NCI-H510A (cell line): ENCODE measurements at regions not wholly inside any gene's neighbourhood (a gene's known extent, or its start where the extent isn't known, plus 50 kb on each side); places are given as distances from the start of the nearest gene placed in this dataset.
A peak's percentile ranks its signal among the peaks of the same experiment; 100 is the strongest.
"Not testable (repeated sequence)": the region's sequence is repeated elsewhere in the genome, so short reads cannot be mapped to it uniquely, and the experiment has no call there.

Experiments
- DNase-seq: peaks from one replicate; lab custom pipeline; 2025; lab: John Stamatoyannopoulos, UW

DNA sequence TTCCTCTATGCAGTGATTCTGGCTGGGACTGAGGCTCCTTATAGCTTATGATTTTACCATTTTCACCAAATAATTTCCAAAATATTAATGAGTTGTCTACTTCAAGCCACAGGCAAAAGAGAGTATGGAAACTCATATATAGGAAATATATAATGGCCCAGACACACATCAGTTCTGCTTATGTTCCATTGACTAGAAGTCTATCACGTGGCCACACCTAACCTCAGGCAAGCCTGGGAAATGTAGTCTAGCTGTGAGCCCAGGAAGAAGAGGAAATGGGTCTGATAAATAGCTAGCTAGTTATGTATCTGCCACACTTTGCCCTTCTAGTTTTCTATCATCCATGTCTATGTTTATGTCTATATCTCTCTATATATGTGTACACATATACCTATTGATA lies 195.1 kb downstream of the OTOL1 start:
- no peak for DNase-seq

DNA sequence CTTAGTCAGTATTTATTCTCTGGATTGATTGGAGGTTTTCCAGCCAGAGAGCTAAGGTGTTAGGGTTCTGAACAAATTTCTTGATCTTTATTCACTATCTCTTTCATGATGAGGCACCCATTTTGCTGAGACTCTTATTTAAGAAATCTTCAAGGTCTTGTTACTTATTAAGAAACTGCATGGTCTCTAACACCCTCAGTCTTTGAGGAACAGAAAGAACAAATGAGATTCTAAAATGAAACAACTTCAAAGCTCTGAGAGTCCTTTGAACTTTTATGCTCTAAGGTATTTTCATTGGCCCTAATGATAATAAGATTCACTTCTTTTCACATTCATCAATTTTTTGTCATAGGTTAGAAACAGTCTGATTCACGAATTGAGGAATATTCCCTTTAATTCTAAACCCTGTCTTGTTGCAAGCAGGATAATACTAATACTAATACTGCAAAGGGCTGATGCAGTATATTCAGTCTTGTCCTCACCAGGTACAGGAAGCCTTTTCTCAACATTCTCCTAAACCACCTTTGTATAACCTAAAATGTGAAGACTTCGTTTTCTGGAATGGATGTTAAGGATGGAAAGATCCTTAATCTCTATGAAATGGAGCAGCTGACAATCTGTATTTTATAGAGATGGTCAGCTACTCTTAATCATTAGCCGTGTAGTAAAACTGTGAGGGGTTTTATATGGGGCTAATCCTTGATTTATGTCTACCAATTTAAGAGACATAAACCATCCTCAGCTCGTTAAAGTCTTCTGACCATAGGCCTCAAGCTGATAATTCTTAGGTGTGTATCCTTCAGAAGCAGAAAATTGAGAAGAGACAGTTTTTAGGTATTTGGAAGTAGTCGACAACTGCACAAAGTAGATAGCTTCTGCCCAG lies 198.3 kb downstream of the OTOL1 start:
- no peak for DNase-seq

DNA sequence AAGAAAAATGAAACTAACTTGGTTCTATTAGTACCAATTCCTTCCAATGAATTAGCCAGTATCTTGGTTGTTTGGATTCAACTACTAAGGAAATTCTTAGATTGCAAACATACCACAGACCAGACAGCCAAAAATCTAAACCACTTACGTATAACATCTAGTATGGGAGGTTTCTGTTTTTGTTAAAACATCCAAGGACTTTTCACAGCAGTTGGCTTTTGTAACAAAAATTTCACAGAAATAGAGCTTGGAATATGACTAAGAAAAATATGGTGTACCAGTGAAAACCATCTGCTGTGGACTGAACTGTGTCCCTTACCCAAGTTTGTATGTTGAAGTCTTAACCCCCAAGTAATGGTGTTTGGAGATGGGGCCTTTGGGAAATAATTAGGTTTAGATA lies 199.2 kb downstream of the OTOL1 start:
- DNase-seq = no peak

DNA sequence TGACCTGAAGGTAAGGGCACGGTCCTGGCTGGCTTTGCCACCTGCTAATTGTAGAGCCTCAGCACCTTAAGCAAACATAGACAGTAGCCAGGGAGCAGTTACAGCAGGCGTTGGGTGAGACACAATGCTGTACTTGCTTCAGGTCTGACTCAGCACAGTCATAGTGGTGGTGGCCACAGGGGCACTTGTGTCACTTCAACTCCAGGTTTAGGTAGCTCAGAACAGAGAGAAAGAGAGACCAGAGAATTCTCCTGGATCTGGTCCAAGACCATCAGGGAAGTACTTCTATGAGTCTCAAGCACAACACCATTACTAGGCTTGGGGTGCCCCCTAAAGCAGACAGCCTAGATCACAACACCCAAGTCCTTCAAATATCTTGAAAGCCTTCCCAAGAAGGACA lies 204.4 kb downstream of the OTOL1 start:
- peak; percentile 39 for DNase-seq

DNA sequence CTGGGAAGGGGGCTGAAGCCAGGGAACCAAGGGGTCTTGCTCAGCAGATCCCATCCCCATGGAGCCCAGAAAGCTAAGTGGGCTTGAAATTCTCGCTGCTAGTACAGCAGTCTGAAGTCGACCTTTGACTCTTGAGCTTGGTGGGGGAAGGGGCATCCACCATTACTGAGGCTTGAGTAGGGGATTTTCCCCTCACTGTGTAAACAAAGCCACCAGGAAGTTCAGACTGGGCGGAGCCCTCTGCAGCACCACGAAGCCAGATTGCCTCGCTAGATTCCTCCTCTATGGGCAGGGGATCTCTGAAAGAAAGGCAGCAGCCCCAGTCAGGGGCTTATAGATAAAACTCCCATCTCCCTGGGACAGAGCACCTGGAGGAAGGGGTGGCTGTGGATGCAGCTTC lies 210.6 kb downstream of the OTOL1 start:
- not testable (repeated sequence) for DNase-seq

DNA sequence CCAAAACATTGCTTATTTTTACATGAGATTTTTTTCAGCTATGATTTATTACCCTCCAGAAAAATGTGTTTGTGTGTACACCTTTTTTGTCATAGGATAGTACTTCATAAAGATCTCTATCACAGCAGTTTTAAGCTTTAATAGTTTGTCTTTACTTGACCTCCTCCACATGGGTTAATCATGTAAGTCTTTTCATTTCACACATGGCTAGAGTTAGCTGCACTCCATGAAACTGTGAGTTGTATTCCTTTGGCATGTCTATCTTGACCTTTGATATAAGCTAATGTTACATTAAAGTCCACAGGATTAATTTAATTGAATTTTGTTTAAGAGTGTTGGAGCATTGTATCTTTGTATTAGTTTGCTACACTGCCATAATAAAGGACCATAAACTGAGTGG lies 217.1 kb downstream of the OTOL1 start:
- DNase-seq = no peak

DNA sequence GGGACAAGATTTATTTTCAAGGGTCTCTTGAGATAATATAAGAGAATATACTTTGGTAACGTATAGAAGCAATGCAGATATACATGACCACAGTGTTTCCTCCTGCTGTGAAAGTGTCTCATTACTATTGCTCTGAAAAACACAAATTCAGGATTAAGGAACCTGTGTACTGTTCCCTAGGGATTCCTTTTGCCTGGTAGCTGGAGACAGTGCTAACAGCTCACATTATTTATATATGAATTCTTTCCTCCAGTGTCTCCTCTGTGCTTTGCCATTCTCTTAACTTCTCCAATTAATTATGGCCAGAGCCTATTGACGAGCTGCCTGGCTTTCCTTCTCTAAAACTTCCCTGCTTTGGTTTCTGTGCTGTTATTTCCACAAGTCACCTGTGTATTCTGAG lies 235.4 kb downstream of the OTOL1 start:
- no peak for DNase-seq

DNA sequence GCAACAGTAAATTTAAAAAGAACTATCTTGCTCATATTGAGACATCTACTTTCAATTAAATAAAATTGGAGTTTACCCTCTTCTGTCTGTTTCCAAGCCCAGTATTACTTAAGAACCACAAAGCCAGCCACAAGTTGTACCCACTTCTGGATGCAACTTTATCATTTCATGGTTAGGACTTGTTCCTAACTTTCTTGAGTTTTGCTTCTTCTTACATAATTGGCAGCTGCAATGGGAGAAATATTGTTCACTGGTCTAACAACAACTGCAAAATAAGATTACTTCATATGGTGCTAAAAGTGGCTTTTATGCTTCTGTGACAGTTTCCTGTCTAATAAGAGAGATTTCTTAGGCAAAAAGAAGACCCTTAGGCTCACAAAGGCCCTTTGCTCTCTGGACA lies 240.6 kb downstream of the OTOL1 start:
- no peak for DNase-seq

DNA sequence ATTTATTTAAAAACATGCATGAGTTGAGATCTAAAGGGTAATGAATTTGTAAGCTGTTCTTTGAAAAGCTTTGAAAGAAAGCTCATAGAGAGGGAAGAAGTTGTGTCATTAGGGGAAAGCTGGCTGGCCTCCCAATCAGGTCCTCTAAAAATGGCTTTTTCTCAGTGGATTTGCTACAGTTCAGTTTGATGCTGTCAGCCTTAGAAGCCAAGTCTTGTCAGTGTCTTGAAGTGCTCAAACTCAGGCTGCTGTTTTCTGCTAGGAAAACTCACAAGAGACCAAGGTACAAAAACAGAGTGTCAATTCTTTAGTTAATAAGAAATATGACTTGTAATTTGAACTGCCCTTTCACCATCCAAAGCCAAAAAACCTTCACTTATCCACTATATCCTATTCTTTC lies 243.8 kb downstream of the OTOL1 start:
- no peak for DNase-seq

DNA sequence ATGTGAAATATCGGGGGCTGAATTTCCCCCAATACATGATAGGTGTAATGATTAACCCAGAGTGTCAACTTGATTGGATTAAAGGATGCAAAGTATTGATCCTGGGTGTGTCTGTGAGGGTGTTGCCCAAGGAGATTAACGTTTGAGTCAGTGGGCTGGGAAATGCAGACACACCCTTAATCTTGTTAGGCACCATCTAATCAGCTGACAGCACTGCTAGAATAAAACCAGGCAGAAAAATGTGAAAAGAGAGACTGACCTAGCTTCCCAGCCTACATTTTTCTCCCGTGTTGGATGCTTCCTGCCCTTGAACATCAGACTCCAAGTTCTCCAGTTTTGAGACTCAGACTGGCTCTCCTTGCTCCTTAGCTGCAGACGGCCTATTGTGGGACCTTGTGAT lies 247.8 kb downstream of the OTOL1 start:
- DNase-seq = no peak

DNA sequence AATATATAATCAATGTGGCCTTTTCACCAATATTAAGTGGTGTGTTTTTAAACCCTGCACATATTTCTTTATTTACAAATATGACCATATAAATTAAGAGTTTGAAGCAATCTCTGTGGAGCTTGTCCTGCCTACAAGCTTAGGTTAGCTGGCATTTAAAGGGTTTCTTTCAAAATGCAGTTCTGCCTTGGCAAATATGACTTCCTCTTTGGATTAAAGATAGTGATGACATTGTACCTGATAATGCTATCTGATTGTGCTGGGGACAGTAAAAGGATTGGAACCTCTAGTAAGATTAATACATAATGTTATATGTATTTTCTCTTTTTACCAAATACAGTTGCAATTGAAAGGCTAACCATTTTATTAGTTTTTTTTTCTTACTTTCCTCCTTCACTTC lies 249.1 kb downstream of the OTOL1 start:
- DNase-seq = no peak

DNA sequence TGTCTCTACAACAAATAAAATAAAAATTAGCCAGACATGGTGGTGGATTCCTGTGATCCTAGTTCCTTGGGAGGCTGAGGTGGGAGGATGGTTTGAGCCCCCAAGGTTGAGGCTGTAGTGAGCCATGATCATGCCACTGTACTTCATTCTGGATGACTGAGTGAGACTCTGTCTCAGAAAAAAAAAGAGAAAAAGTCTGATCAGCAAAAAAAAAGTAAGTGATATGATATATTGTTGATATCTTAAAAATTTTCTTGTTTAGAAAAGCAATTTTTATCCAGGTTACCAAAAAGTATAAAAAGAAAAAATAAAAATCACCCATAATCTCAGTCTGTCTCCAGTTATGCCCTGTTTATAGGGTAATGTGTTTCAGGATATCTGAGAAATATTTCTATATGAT lies 251.4 kb downstream of the OTOL1 start:
- DNase-seq = no peak

DNA sequence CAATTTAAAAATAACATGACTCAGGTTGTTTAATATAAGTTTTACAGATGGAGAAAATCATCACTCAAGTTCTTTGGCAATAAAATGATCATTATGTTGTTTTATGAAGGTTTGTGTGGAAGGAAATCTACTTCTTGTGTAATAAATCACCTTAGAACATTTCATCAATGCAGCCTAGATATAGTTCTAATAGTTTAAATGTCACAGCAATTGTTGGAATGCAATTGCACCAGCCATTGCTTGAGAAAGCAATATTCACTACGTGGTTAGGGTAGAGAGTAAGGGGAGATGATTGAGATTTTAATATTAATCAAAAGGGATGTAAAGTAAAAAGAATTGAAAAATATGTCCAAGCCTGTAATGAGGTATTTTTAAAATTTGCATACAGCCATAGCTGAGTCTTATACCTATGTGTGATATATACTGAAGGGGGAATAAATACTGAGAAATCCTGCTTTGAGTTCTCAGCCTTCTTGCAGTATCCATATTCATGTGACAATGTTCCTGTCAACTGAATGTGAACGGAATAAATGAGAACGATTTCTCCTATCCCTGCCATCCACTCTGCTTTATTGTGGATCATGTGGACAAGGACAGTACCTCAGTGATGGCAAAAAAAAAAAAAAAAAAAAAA lies 257.9 kb downstream of the OTOL1 start:
- no peak for DNase-seq

DNA sequence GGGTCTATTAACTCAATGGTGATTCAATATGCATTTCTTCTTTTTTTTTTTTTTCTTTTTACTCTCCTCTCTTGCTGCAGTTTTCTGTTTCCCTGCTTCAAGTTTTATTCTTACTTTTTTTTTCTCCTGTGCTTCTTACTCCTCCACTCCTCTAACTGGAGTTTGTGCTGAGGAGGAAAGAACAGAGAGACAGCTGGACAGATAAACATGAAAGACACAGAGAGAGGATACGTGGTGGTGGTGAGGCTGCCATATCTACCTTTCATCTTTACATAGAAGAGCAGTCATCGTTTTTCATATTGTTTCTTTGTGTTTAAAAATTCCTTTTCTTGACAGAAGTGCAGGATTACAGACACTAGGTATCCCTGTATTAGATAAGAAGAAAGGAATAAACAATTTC lies 262.8 kb downstream of the OTOL1 start:
- DNase-seq = no peak

DNA sequence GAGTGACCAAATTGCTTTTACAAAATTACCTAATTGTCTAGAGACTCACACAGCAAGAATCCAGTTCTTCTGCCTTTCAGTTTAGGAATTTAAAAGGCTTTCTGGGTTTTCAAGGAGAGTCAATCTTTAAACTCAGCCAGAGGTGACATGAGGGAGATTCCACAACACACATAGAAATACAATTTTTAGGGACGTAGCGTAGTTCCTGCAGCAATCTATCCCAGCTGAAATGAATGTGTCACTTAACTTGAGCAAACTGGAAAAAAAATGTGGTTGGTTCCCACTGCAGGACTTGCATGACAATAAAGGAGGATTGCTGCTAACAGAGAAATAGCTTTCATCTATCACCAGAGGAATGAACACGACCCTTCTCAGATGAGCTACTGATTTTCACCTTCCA lies 269.7 kb downstream of the OTOL1 start:
- no peak for DNase-seq

DNA sequence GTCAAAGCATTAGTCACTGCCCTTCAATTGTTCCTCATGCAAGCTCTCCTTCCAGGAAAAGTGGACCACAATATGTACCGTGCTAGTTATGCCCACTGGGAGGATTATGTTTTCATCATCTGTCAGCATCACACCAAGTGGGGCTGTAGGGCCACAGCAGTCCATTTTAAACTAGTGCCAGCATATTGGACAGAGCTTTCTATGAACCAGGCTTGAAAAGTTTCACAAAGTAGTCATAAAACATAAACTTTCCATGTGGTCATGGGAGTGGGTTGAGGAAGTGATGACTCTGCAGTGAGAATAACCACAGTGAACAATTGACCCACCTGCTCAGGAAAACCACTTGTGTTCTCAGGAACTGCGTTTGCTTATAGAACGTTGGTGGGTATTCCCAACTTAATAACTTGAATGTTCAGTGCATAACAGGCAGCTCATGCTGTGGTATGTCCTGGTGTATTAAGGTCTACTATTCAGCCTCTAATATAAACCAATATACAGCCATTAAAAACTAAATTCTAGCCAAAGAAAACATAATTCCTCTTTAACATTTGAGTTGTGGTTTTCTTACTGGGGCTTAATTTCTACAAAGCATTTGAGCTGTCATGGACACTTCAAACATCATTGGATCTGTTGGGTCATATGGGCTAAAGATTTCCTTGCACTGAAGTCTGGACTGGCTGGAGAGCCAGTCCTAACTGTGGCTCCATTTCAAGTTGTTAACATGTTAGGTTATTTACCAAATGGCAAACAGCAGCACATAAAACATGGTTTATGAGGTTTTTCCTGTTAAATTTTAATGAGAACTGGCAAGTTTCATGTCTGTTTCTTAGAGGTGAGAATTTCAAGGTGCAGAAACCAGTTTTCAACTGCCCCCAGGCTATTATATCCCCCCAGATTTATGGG lies 274.1 kb downstream of the OTOL1 start:
- no peak for DNase-seq

DNA sequence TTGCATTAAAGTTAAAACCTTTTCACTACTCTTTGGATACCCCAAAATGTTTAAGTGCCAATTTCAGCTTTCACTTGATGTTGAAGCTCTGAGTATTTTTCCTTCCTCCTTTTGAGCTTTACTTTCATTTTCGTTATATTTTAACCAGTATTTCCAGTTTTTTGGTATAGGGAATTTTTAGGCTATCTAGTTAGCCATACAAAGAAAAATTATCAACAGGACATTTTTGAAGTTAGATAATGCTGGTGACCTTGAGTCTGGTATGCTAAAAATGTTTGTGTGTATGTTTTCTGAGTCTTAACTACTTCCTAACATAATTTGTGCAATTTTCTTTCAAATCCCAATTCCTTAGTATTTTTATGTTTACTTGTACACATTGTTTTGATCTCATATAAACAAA lies 284.8 kb downstream of the OTOL1 start:
- no peak for DNase-seq

DNA sequence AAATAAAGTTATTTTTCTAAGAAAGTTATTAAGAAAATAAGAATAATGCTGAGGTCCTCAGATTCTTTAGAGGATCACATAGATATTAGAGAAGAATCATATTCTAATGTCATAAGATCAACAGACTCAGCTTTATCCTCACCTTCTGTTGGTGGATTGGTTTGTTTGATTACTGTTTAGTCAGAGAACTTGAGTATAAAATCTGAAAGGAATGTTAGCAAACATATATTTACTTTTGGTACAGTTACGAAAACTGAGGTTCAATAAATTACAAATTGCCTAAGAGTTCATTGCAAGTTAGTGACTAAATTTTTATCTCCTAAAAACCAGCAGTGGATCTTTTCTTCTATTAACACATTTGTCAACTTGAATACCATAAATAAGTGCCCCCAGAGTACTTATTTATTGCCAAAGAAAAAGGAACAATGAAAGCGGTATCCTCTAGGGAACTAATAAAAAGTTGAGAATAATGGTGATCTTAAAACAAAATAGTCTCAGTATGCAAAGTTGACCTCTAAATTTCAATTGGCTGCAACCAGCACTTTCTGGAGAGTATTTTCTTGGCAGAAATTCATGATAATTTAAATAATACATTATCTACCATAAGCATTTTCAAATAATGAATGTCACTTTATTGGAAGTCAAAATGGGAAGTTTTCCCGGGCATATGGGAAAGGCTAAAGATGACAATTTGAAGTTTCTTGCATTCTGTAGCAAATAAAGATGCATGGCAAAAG lies 296.8 kb downstream of the OTOL1 start:
- no peak for DNase-seq

DNA sequence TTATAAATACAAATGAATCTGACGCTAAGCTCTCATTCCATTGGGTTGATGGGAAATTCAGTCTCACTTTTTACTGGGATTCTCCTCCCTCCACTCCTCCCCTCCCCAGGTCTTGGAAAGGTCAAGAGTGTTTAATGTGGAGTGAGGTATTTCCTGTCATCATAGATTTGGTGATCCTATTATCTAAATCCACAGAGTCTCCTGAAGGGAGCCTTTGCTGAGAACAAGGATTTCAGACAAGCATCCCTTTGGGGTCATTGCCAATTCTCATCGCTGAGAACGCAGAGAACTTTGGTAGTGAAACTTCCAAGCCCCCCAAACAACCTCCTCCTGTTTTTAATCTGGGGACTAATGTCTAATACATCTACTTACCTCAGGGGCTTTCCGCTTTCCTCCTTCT lies 297.9 kb downstream of the OTOL1 start:
- no peak for DNase-seq

DNA sequence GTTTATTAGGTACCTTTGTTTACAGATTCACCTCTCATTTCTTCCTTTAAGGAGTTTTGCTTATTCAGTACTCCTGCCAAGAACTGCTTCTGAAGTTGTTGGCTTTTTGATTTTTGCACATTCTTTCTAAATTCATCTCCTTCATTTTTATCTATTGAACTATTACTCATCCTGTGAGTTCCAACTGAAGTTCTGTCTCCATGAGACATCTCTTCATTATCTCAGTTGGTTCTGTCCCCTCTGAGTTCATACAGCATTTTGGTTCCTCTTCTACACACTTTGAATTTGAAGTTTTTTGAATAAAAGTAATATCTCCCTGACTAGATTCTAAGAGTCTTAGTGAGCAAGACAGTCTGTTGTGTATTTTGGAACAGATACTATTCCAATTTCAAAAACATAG lies 299.7 kb downstream of the OTOL1 start:
- DNase-seq = no peak

DNA sequence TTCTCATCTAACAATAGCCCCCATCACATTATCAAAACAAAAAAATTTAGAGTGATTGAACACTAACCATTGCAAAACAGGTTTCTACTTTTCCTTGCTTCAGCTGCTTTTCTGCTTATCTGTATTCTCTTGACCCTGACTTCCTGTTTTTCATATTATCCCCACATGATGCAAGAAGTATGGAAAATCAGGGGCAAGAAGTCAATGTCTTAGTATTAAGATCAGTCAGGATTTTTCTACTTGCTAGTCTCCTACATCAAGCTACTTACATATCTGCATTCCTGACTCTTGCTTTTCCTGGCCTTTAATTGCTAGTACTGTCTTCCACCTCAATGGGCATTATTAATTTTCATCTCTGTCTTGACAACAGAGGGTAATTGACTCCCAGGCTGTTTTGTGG lies 300.2 kb downstream of the OTOL1 start:
- DNase-seq = no peak

DNA sequence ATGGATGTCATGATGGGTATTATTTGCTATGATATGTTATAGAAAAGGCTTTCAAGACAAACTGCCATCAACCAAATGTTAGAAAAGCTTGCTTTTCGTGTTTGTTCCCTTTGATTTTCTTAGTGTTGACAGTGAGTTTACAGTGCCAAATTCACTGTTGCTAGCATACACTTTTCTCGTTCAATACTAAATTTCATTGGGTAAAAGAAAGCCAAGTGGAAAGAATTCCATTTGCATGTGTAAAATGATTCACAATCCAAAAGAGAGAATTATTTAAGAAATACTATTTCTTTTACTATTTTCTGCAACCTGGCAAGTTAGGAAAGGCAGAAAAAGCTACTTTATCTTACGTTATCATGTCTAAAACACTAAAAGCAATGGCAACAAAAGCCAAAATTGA lies 301.4 kb downstream of the OTOL1 start:
- no peak for DNase-seq
